AG04450 (cell line): ENCODE measurements at regions not wholly inside any gene's neighbourhood (a gene's known extent, or its start where the extent isn't known, plus 50 kb on each side); places are given as distances from the start of the nearest gene placed in this dataset.

Source experiments
- CTCF ChIA-PET: fragments of 300-600, 350-600 bp; formaldehyde crosslinking; extraction: SDS; loops from one replicate; lab custom pipeline; 2022; ENCODE audit warnings: antibody characterized with exemption, inconsistent platforms; lab: Charles Lee
- POLR2A ChIA-PET: fragments of 350-600 bp; formaldehyde crosslinking; extraction: SDS; loops from one replicate; lab custom pipeline; 2021; ENCODE audit warnings: antibody characterized with exemption, inconsistent platforms; lab: Yijun Ruan, JAX
- DNase-seq: peaks from one replicate; pipeline ENCODE4 v3.0.0-alpha.2; 2011; ENCODE audit warnings: low read depth, low spot score
- H3K27ac ChIP-seq: one replicate; pipeline ENCODE4 v1.5.1; 2012; ENCODE audit warnings: low read depth, low read length, control low read depth
- H3K27me3 ChIP-seq: one replicate; pipeline ENCODE4 v1.6.0; 2012; ENCODE audit warnings: low read length; ENCODE audit not compliant: control insufficient read depth, insufficient read depth
- H3K4me3 ChIP-seq: 2 replicates; pipeline ENCODE4 v1.5.1; 2011; ENCODE audit warnings: mild to moderate bottlenecking, low read depth, low read length, control low read depth
- H3K9me3 ChIP-seq: 2 replicates; pipeline ENCODE4 v1.5.1; 2012; ENCODE audit warnings: low read length; ENCODE audit not compliant: control insufficient read depth, insufficient read depth
- TF ChIP-seq, protein P1 (sequence below): IDR thresholded peaks from 2 replicates; pipeline ENCODE4 v1.5.1; 2011; ENCODE audit warnings: low read depth, low read length, control low read depth, inconsistent platforms

DNA sequence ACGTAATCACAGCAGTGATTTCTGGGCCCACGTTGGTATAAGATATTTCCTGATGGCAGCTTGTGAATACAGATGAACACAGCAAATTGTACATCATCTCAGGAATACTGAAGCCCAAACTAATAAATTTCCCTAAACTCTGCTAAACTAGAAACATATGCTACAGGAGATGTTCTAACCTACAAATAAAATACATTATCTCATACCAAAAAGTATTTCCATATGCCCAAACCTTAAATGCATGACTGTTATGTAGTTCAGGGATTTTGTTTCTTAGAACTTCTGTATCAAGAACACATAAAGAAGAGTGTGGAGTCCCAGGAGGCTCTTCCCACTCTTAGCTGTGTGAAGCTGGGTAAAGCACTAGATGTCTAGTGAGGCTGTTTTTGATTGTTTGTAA, 138.4 kb downstream of the RFC3 start:
- CTCF ChIA-PET = no interaction called here
- H3K27ac ChIP-seq = no peak overlapping the region
- no peak for DNase-seq

DNA sequence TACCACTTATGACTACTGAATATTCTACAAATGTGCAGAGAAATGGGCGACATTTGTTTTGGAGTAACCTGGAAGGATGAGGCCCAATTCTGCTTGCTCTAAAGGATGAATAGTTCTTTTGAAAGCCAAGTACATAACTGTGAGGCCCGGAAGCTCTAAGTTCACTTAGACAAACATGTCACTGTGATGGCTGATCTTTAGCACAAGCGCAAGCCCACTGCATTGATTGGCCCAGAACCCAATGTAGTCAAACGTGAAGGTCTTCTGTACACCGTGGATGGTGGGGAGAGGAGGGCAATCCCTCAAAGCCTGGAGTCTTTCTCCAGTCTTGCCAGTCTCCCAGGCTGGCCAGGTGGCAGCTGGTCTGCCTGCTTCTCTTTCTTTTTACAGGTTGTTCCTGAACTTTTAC, 139.6 kb downstream of the RFC3 start:
- Histone ChIP-seq H3K9me3 (no peaks in the 10 kb centered on the region), H3K4me3 (no peak overlapping the region), H3K27ac (no peak overlapping the region), H3K27me3 (no peaks in the 10 kb centered on the region)
- CTCF ChIA-PET = no interaction called here
- POLR2A ChIA-PET = no interaction called here
- TF ChIP-seq, protein P1, sequence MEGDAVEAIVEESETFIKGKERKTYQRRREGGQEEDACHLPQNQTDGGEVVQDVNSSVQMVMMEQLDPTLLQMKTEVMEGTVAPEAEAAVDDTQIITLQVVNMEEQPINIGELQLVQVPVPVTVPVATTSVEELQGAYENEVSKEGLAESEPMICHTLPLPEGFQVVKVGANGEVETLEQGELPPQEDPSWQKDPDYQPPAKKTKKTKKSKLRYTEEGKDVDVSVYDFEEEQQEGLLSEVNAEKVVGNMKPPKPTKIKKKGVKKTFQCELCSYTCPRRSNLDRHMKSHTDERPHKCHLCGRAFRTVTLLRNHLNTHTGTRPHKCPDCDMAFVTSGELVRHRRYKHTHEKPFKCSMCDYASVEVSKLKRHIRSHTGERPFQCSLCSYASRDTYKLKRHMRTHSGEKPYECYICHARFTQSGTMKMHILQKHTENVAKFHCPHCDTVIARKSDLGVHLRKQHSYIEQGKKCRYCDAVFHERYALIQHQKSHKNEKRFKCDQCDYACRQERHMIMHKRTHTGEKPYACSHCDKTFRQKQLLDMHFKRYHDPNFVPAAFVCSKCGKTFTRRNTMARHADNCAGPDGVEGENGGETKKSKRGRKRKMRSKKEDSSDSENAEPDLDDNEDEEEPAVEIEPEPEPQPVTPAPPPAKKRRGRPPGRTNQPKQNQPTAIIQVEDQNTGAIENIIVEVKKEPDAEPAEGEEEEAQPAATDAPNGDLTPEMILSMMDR = no peak
- no peak for DNase-seq

More for the DNA sequence above, 138.4 kb downstream of the RFC3 start:
- POLR2A ChIA-PET = no interaction called here
- Histone ChIP-seq H3K27me3 (no peaks in the 10 kb centered on the region), H3K9me3 (no peaks in the 10 kb centered on the region), H3K4me3 (no peak overlapping the region)
- TF ChIP-seq, protein P1 = no peak

DNA sequence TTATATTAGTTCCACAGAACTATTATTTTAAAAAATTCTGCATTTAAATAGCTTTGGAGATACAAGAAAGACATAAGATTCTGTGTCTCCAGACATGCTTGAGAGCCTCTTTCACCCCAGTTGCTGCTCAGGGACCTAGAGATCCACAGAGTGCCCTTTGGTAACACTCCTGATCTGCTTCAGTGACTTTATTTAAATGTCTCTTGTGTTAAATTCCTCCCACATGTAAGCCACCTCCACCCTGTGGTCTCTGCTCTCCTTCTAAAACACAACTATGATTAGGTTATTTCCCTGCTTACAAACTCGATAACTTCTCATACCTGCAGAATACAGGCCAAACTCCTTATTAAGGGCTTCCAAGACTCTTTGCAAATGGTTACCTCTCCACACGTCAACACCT, 141.0 kb downstream of the RFC3 start:
- ChIA-PET CTCF (no interaction called here), POLR2A (no interaction called here)
- Histone ChIP-seq H3K4me3 (no peak overlapping the region), H3K27me3 (no peaks in the 10 kb centered on the region), H3K27ac (no peak overlapping the region), H3K9me3 (no peaks in the 10 kb centered on the region)
- TF ChIP-seq, protein P1 = no peak
- no peak for DNase-seq

DNA sequence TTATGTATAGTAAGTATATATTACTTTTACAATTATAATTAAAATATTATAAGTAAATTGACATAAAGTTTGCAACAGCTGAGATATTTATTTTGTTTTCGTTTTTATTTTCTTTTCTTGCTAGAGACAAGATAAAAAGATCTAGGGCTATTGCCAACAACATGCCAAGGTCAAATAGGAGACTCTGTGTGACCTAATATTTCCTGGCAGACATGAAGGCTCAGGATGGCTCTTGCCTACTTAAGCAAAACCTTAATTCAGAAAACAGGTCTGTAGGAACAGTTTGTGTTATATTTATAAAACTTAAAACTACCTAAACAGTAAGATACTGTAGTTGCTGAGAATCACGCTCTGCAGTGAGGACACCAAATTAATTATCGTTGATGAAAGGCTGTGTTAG, 145.2 kb downstream of the RFC3 start:
- TF ChIP-seq, protein P1 = no peak
- Histone ChIP-seq H3K27ac (no peak overlapping the region), H3K4me3 (no peak overlapping the region), H3K9me3 (no peaks in the 10 kb centered on the region), H3K27me3 (no peaks in the 10 kb centered on the region)
- no peak for DNase-seq
- ChIA-PET CTCF (no interaction called here), POLR2A (no interaction called here)

DNA sequence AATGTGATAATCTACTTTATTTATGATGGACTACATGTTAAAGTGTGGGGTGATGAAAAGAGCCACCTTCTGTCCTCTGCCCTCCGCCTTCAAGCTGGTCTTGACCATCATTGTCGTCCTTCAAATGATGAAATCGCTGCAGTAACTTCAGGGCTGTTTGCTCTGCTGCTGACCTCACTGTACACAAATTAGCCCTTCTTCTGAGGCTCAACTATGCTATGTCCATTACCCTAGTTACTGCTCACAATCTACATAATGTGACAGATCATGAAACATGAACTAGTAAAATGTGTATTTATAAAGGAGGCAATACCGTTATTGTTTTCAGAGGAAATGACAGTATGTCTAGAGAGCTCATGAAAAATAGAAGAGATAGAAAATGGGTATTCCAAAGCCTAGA, 145.9 kb downstream of the RFC3 start:
- ChIA-PET CTCF (no interaction called here), POLR2A (no interaction called here)
- Histone ChIP-seq H3K4me3 (no peak overlapping the region), H3K9me3 (no peaks in the 10 kb centered on the region), H3K27me3 (no peaks in the 10 kb centered on the region), H3K27ac (no peak overlapping the region)
- TF ChIP-seq, protein P1 = no peak
- DNase-seq = no peak
